HUES48 (cell line): ENCODE measurements at regions not wholly inside any gene's neighbourhood (a gene's known extent, or its start where the extent isn't known, plus 50 kb on each side); places are given as distances from the start of the nearest gene placed in this dataset.

Source experiments
- H3K27ac ChIP-seq: one replicate; pipeline ENCODE4 v1.7.0; 2013; ENCODE audit warnings: low read depth, low read length, inconsistent platforms
- H3K27me3 ChIP-seq: 2 replicates; pipeline ENCODE4 v1.6.1; 2013; ENCODE audit warnings: mild to moderate bottlenecking, low read length; ENCODE audit not compliant: control insufficient read depth, insufficient read depth
- H3K36me3 ChIP-seq: 2 replicates; pipeline ENCODE4 v1.6.1; 2013; ENCODE audit warnings: low read length; ENCODE audit not compliant: control insufficient read depth, insufficient read depth
- H3K4me1 ChIP-seq: 2 replicates; pipeline ENCODE4 v1.6.1; 2013; ENCODE audit warnings: mild to moderate bottlenecking, low read length; ENCODE audit not compliant: control insufficient read depth, insufficient read depth
- H3K4me3 ChIP-seq: 2 replicates; pipeline ENCODE4 v1.5.1; 2013; ENCODE audit warnings: mild to moderate bottlenecking, low read depth, low read length
- H3K9ac ChIP-seq: 2 replicates; pipeline ENCODE4 v1.6.1; 2013; ENCODE audit warnings: mild to moderate bottlenecking, low read depth, low read length, moderate library complexity
- H3K9me3 ChIP-seq: 2 replicates; pipeline ENCODE4 v1.6.1; 2013; ENCODE audit warnings: low read length; ENCODE audit not compliant: control insufficient read depth, insufficient read depth

GRCh38 chr1:164949771-164950471 is 390.9 kb downstream of the PBX1 start:
- Histone ChIP-seq H3K9ac (no peak overlapping the region), H3K36me3 (no peaks in the 10 kb centered on the region), H3K27ac (no peak overlapping the region), H3K9me3 (0 out of 2 replicates have a peak, but pooled peaks cover 10% of the 10 kb centered on the region), H3K27me3 (no peaks in the 10 kb centered on the region), H3K4me3 (no peak overlapping the region), H3K4me1 (peaks cover 10% of the 10 kb centered on the region; the same call in 1 of the 2 replicates)

DNA sequence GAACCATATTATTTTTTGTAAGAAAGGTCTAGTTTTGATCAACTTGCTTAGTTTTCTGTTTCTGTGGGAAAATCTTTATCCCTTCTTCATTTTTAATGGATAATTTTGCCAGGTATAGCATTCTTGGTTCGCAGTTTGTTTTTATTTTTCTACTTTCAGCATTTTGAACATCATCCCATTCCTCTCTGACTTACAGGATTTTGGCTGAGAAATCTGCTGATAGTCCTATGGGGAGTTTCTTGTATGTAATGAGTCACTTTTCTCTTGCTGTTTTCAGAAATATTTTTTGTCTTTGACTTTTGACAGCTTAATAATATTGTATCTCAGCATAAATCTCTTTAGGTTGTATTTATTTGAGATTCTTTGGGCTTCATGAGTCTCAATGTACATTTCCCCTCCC is 389.1 kb downstream of the PBX1 start:
- H3K36me3 ChIP-seq, result no peaks in the 10 kb centered on the region
- H3K27me3 ChIP-seq, result no peaks in the 10 kb centered on the region
- no peak overlapping the region for H3K27ac ChIP-seq
- H3K9me3 ChIP-seq, result 0 out of 2 replicates have a peak, but pooled peaks cover 10% of the 10 kb centered on the region
- H3K4me1 ChIP-seq, result peaks cover 10% of the 10 kb centered on the region; the same call in 1 of the 2 replicates
- H3K4me3 ChIP-seq, result no peak overlapping the region
- H3K9ac ChIP-seq, result no peak overlapping the region

GRCh38 chr1:164937291-164937690 is 378.3 kb downstream of the PBX1 start:
- H3K27ac ChIP-seq, result no peak overlapping the region
- H3K27me3 ChIP-seq, result no peaks in the 10 kb centered on the region
- peaks cover 10% of the 10 kb centered on the region; the same call in 1 of the 2 replicates for H3K4me1 ChIP-seq
- H3K36me3 ChIP-seq, result no peaks in the 10 kb centered on the region
- H3K9ac ChIP-seq, result no peak overlapping the region
- H3K4me3 ChIP-seq, result no peak overlapping the region
- no peaks in the 10 kb centered on the region for H3K9me3 ChIP-seq

GRCh38 chr1:164932580-164932979 is 373.6 kb downstream of the PBX1 start:
- Histone ChIP-seq H3K9ac (no peak overlapping the region), H3K4me1 (peaks cover 11% of the 10 kb centered on the region; the same call in 1 of the 2 replicates), H3K27me3 (no peaks in the 10 kb centered on the region)

DNA sequence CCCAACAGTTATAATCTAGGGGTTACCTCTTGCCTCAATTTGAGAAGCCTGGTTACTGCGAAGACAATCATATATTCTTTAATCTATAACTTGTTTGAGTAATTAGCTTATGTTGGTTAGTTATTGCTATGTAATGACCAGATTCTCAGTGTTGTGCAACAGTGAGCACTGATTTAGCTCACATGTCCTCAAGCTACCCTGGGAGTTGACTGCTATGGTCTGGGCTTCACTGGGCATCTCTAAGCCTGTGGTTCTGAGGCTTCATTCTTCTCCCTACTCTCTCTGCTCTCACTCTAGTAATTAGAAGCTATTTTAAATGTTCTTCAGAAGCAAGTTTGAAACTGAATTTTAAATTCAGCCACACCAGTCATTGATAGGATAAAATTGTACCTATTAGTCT is 371.8 kb downstream of the PBX1 start:
- Histone ChIP-seq H3K9ac (no peak overlapping the region), H3K27ac (no peak overlapping the region), H3K4me3 (no peak overlapping the region), H3K36me3 (no peaks in the 10 kb centered on the region), H3K27me3 (no peaks in the 10 kb centered on the region), H3K9me3 (no peaks in the 10 kb centered on the region), H3K4me1 (peaks cover 11% of the 10 kb centered on the region; the same call in 1 of the 2 replicates)

More at GRCh38 chr1:164932580-164932979, 373.6 kb downstream of the PBX1 start:
- Histone ChIP-seq H3K9me3 (no peaks in the 10 kb centered on the region), H3K4me3 (no peak overlapping the region), H3K36me3 (no peaks in the 10 kb centered on the region), H3K27ac (no peak overlapping the region)

GRCh38 chr1:164930241-164930640 is 371.3 kb downstream of the PBX1 start:
- Histone ChIP-seq H3K4me3 (no peak overlapping the region), H3K9ac (no peak overlapping the region), H3K9me3 (no peaks in the 10 kb centered on the region), H3K36me3 (no peaks in the 10 kb centered on the region), H3K27me3 (no peaks in the 10 kb centered on the region), H3K27ac (no peak overlapping the region), H3K4me1 (peaks cover 11% of the 10 kb centered on the region; the same call in 1 of the 2 replicates)

GRCh38 chr1:164928232-164928812 is 369.3 kb downstream of the PBX1 start:
- H3K36me3 ChIP-seq, result no peaks in the 10 kb centered on the region
- H3K27ac ChIP-seq, result no peak overlapping the region
- no peaks in the 10 kb centered on the region for H3K9me3 ChIP-seq
- H3K4me1 ChIP-seq, result peaks cover 7% of the 10 kb centered on the region; the same call in 1 of the 2 replicates
- H3K9ac ChIP-seq, result no peak overlapping the region
- H3K27me3 ChIP-seq, result no peaks in the 10 kb centered on the region
- H3K4me3 ChIP-seq, result no peak overlapping the region

DNA sequence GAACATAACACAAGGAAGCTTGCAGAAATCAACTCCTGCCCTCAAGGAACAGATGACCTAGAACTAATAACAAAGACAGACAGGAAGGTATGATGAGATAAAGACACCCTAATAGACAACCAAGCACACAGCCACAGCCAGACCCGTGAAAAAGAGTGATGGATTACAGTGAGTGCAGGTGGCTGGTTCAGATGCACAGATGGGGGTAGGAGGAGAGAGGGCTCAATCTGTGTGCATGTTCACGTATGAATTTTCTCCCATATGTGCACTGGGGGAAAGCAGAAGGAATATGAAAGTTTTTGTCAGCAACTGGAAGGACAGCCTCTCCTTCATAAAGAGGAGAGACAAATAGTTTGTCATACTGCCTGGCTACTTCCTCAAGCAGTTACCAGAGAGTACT is 367.1 kb downstream of the PBX1 start:
- Histone ChIP-seq H3K4me3 (no peak overlapping the region), H3K36me3 (no peaks in the 10 kb centered on the region), H3K9ac (no peak overlapping the region), H3K27ac (no peak overlapping the region), H3K4me1 (no peaks in the 10 kb centered on the region), H3K27me3 (no peaks in the 10 kb centered on the region), H3K9me3 (no peaks in the 10 kb centered on the region)

- no peaks in the 10 kb centered on the region for H3K4me1 ChIP-seq
- no peaks in the 10 kb centered on the region for H3K9me3 ChIP-seq
- H3K27me3 ChIP-seq, result no peaks in the 10 kb centered on the region
- H3K27ac ChIP-seq, result no peak overlapping the region
- no peak overlapping the region for H3K9ac ChIP-seq
- no peaks in the 10 kb centered on the region for H3K36me3 ChIP-seq
- no peak overlapping the region for H3K4me3 ChIP-seq
These were observed 363.6 kb downstream of the PBX1 start for GRCh38 chr1:164922585-164922984.

DNA sequence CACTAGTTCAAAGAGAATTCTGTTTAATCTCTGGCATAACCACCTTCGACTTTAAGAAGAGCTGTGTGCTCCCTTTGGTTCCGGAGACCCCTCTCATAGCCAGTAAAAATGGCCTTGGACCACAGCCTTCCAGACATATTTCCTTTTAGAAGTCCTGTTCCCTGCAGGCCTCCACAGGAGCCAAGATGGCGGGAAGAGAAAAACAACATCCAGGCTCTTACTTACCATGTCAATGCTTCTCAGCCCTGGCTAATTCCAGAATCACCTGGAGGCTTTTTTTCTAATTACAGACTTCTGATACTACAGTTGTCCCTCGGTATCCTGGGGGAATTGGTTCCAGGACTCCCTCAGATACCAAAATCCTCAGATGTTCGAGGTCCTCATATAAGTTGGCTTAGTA is 362.5 kb downstream of the PBX1 start:
- Histone ChIP-seq H3K27me3 (no peaks in the 10 kb centered on the region), H3K9me3 (no peaks in the 10 kb centered on the region)

GRCh38 chr1:164918140-164918539 is 359.2 kb downstream of the PBX1 start:
- Histone ChIP-seq H3K36me3 (no peaks in the 10 kb centered on the region), H3K27ac (no peak overlapping the region), H3K4me3 (no peak overlapping the region), H3K9ac (no peak overlapping the region), H3K27me3 (no peaks in the 10 kb centered on the region), H3K9me3 (no peaks in the 10 kb centered on the region), H3K4me1 (no peaks in the 10 kb centered on the region)

More for the DNA sequence above, 362.5 kb downstream of the PBX1 start:
- H3K4me1 ChIP-seq, result no peaks in the 10 kb centered on the region
- H3K9ac ChIP-seq, result no peak overlapping the region
- no peak overlapping the region for H3K27ac ChIP-seq
- no peak overlapping the region for H3K4me3 ChIP-seq
- H3K36me3 ChIP-seq, result no peaks in the 10 kb centered on the region
